ENCODE measurements at regions not wholly inside any gene's neighbourhood (a gene's known extent, or its start where the extent isn't known, plus 50 kb on each side); places are given as distances from the start of the nearest gene placed in this dataset.

GRCh38 chr13:86000546-86000945, 201.3 kb upstream of the SLITRK6 start:
- no peak overlapping the region for H3K27ac ChIP-seq
- no peak overlapping the region for H3K4me3 ChIP-seq
- WGBS, 3 donors, result 77 to 88% (median 83%) methylated on average over 2 of the region's 2 CpGs
- TF ChIP-seq POLR2A (IDR thresholded peaks at IDR 0.05), result no peak
- no peak for TF ChIP-seq EP300 (IDR thresholded peaks at IDR 0.05)
- TF ChIP-seq CTCF (IDR thresholded peaks at IDR 0.05), result no peak
- H3K9me3 ChIP-seq, result no peaks in the 10 kb centered on the region
- no peak for DNase-seq
- H3K4me1 ChIP-seq (ENCODE audit: insufficient read depth), result no peaks in the 10 kb centered on the region
- no peaks in the 10 kb centered on the region for H3K36me3 ChIP-seq
- intact Hi-C loops (cut with DNase I), result no loop called here
- H3K27me3 ChIP-seq, result no peaks in the 10 kb centered on the region

GRCh38 chr13:85997587-85997986, 198.4 kb upstream of the SLITRK6 start:
- Histone ChIP-seq H3K36me3 (no peaks in the 10 kb centered on the region), H3K9me3 (no peaks in the 10 kb centered on the region), H3K4me1 (ENCODE audit: insufficient read depth) (no peaks in the 10 kb centered on the region), H3K27ac (no peak overlapping the region), H3K27me3 (no peaks in the 10 kb centered on the region), H3K4me3 (no peak overlapping the region)
- TF ChIP-seq CTCF (IDR thresholded peaks at IDR 0.05), result no peak
- TF ChIP-seq POLR2A (IDR thresholded peaks at IDR 0.05), result no peak
- DNase-seq, result no peak
- 30 to 65% (median 39%) methylated on average over 2 of the region's 2 CpGs for WGBS, 3 donors
- intact Hi-C loops (cut with DNase I), result no loop called here

- Histone ChIP-seq H3K27ac (no peak overlapping the region), H3K4me1 (ENCODE audit: insufficient read depth) (no peaks in the 10 kb centered on the region), H3K36me3 (no peaks in the 10 kb centered on the region), H3K9me3 (no peaks in the 10 kb centered on the region), H3K27me3 (no peaks in the 10 kb centered on the region), H3K4me3 (no peak overlapping the region)
- 59 to 81% (median 67%) methylated on average over 3 of the region's 3 CpGs for WGBS, 3 donors
- TF ChIP-seq CTCF (IDR thresholded peaks at IDR 0.05) (no peak), POLR2A (IDR thresholded peaks at IDR 0.05) (no peak), EP300 (IDR thresholded peaks at IDR 0.05) (no peak)
- intact Hi-C loops (cut with DNase I), result no loop called here
- no peak for DNase-seq
Observed at GRCh38 chr13:85995788-85996418, 196.7 kb upstream of the SLITRK6 start.

- no peak overlapping the region for H3K27ac ChIP-seq
- no peak for DNase-seq
- H3K9me3 ChIP-seq, result no peaks in the 10 kb centered on the region
- H3K4me3 ChIP-seq, result no peak overlapping the region
- H3K36me3 ChIP-seq, result no peaks in the 10 kb centered on the region
- H3K4me1 ChIP-seq (ENCODE audit: insufficient read depth), result no peaks in the 10 kb centered on the region
- intact Hi-C loops (cut with DNase I), result no loop called here
- WGBS, 3 donors, result 89 to 97% (median 93%) methylated on average over 1 of the region's 1 CpG
- no peaks in the 10 kb centered on the region for H3K27me3 ChIP-seq
- no peak for TF ChIP-seq EP300 (IDR thresholded peaks at IDR 0.05)
- no peak for TF ChIP-seq CTCF (IDR thresholded peaks at IDR 0.05)
- TF ChIP-seq POLR2A (IDR thresholded peaks at IDR 0.05), result no peak
Observed at GRCh38 chr13:85993567-85993966, 194.3 kb upstream of the SLITRK6 start.
